ENCODE measurements at regions not wholly inside any gene's neighbourhood (a gene's known extent, or its start where the extent isn't known, plus 50 kb on each side); places are given as distances from the start of the nearest gene placed in this dataset.

GRCh38 chr2:129441610-129442009, 537.9 kb upstream of the RAB6C start:
- Histone ChIP-seq H2AFZ (ENCODE audit: low read depth, low read length) (no peak overlapping the region), H3K79me2 (ENCODE audit: control insufficient read depth, insufficient read depth, low read length) (no peaks in the 10 kb centered on the region), H3K9me3 (replicated peaks; ENCODE audit: control insufficient read depth, insufficient read depth, low read length) (no peaks in the 10 kb centered on the region), H3K9ac (replicated peaks; ENCODE audit: extremely low read depth, insufficient read depth, low read length) (no peak overlapping the region), H3K4me2 (ENCODE audit: insufficient read depth, low read length) (no peak overlapping the region), H3K4me1 (ENCODE audit: control insufficient read depth, extremely low read depth, insufficient read depth, low read length) (no peaks in the 10 kb centered on the region), H3K27ac (ENCODE audit: insufficient read depth, low read depth, low read length) (no peak overlapping the region), H3K27me3 (ENCODE audit: control insufficient read depth in 2 of 2, insufficient read depth in 2 of 2, low read length in 2 of 2) (no peaks in the 10 kb centered on the region), H3K9me1 (replicated peaks; ENCODE audit: control insufficient read depth, extremely low read depth, insufficient read depth, low read length) (no peaks in the 10 kb centered on the region), H4K20me1 (replicated peaks; ENCODE audit: control insufficient read depth, extremely low read depth, insufficient read depth, low read length) (no peaks in the 10 kb centered on the region), H3K4me3 (replicated peaks in 1 of 3; ENCODE audit: insufficient read depth in 1 of 3, low read depth in 1 of 3, low read length in 3 of 3) (no peak overlapping the region), H3K36me3 (ENCODE audit: control insufficient read depth in 2 of 2, extremely low read depth in 1 of 2, insufficient read depth in 2 of 2, low read length in 2 of 2) (no peaks in the 10 kb centered on the region)
- ChIA-PET POLR2A (no interaction called here), CTCF (no interaction called here)
- FAIRE-seq = no peak
- no TSS peak for BruUV-seq (replicated peaks)
- TF ChIP-seq POLR2A (IDR thresholded peaks at IDR 0.05; ENCODE audit: low read depth, low read length) (no peak), JUN (IDR thresholded peaks at IDR 0.05; ENCODE audit: borderline replicate concordance, insufficient read depth, insufficient read length, low read depth) (no peak), POLR2AphosphoS5 (IDR thresholded peaks at IDR 0.05; ENCODE audit: insufficient read depth, low read depth, low read length) (no peak), MYC (IDR thresholded peaks at IDR 0.05; ENCODE audit: low read depth, low read length) (no peak), EZH2 (IDR thresholded peaks at IDR 0.05; ENCODE audit: borderline replicate concordance, low read depth, low read length, severe bottlenecking) (no peak), GATA2 (IDR thresholded peaks at IDR 0.05; ENCODE audit: insufficient read depth, insufficient read length, low read depth, low read length) (no peak)
- DNase-seq (ENCODE audit: low read depth, low spot score) = no peak
- intact Hi-C loops (cut with micrococcal nuclease) = no loop called here
- dilution Hi-C loops (cut with MboI; ENCODE audit: extremely low pct_ligation_motif_present, low sequenced_read_pairs) = no loop called here

GRCh38 chr2:129443235-129443864, 536.1 kb upstream of the RAB6C start:
- H3K27me3 ChIP-seq (ENCODE audit: control insufficient read depth in 2 of 2, insufficient read depth in 2 of 2, low read length in 2 of 2) = no peaks in the 10 kb centered on the region
- no TSS peak for BruUV-seq (replicated peaks)
- H3K4me3 ChIP-seq (replicated peaks in 1 of 3; ENCODE audit: insufficient read depth in 1 of 3, low read depth in 1 of 3, low read length in 3 of 3) = no peak overlapping the region
- no peaks in the 10 kb centered on the region for H3K79me2 ChIP-seq (ENCODE audit: control insufficient read depth, insufficient read depth, low read length)
- no peaks in the 10 kb centered on the region for H4K20me1 ChIP-seq (replicated peaks; ENCODE audit: control insufficient read depth, extremely low read depth, insufficient read depth, low read length)
- H3K9ac ChIP-seq (replicated peaks; ENCODE audit: extremely low read depth, insufficient read depth, low read length) = no peak overlapping the region
- no peaks in the 10 kb centered on the region for H3K9me1 ChIP-seq (replicated peaks; ENCODE audit: control insufficient read depth, extremely low read depth, insufficient read depth, low read length)
- no peak overlapping the region for H3K4me2 ChIP-seq (ENCODE audit: insufficient read depth, low read length)
- H3K36me3 ChIP-seq (ENCODE audit: control insufficient read depth in 2 of 2, extremely low read depth in 1 of 2, insufficient read depth in 2 of 2, low read length in 2 of 2) = no peaks in the 10 kb centered on the region
- dilution Hi-C loops (cut with MboI; ENCODE audit: extremely low pct_ligation_motif_present, low sequenced_read_pairs) (no loop called here), intact Hi-C loops (cut with micrococcal nuclease) (no loop called here)
- H3K27ac ChIP-seq (ENCODE audit: insufficient read depth, low read depth, low read length) = no peak overlapping the region
- CTCF ChIA-PET = no interaction called here
- no peak overlapping the region for H2AFZ ChIP-seq (ENCODE audit: low read depth, low read length)
- H3K4me1 ChIP-seq (ENCODE audit: control insufficient read depth, extremely low read depth, insufficient read depth, low read length) = no peaks in the 10 kb centered on the region
- H3K9me3 ChIP-seq (replicated peaks; ENCODE audit: control insufficient read depth, insufficient read depth, low read length) = peaks cover 1% of the 10 kb centered on the region
- no peak for FAIRE-seq
- POLR2A ChIA-PET = no interaction called here
- DNase-seq (ENCODE audit: low read depth, low spot score) = no peak
- TF ChIP-seq EZH2 (IDR thresholded peaks at IDR 0.05; ENCODE audit: borderline replicate concordance, low read depth, low read length, severe bottlenecking) = no peak
- TF ChIP-seq GATA2 (IDR thresholded peaks at IDR 0.05; ENCODE audit: insufficient read depth, insufficient read length, low read depth, low read length) = no peak
